ENCODE measurements at regions not wholly inside any gene's neighbourhood (a gene's known extent, or its start where the extent isn't known, plus 50 kb on each side); places are given as distances from the start of the nearest gene placed in this dataset.
"Not testable (repeated sequence)": the region's sequence is repeated elsewhere in the genome, so short reads cannot be mapped to it uniquely, and the experiment has no call there.

- WGBS: 95% methylated on average over 5 of the region's 5 CpGs
- H3K4me3 ChIP-seq (ENCODE audit: low read depth in 1 of 3, low read length in 3 of 3); H3K4me1 ChIP-seq (ENCODE audit: control insufficient read depth in 4 of 4, insufficient read depth in 4 of 4, low read length in 3 of 4); H3K36me3 ChIP-seq (ENCODE audit: control insufficient read depth in 4 of 4, insufficient read depth in 3 of 4, low read depth in 1 of 4, low read length in 3 of 4); H3K27ac ChIP-seq (ENCODE audit: low read depth in 1 of 2, low read length in 2 of 2); H3K27me3 ChIP-seq (ENCODE audit: control insufficient read depth in 4 of 4, insufficient read depth in 4 of 4, low read length in 3 of 4); DNase-seq (ENCODE audit: low spot score); H3K9me3 ChIP-seq (ENCODE audit: control insufficient read depth in 4 of 4, low read length in 3 of 4); H3K9ac ChIP-seq (ENCODE audit: low read depth in 1 of 2, low read length in 2 of 2): not testable (repeated sequence)
Observed at GRCh38 chr10:22119575-22119974, 98.2 kb downstream of the EBLN1 start.

DNA sequence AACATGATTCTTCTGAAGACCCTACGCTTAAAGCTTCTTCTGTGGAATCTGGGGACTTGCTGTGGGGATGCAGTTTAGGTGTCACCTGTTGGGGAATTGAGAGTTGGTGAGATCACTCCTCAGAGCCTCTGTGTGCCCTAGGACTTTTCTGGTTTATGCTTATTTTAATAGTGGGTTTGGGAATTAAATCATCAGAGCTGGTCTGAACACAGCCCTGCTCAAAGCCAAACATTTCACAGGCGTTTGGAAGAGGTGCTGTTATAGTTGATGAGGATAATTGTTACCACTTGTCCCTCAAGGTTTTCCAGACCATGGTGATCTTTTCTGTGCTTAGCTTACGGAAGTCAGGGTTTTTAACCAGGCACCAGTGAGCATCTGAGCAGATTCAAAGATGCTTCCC lies 106.1 kb downstream of the EBLN1 start:
- no peak for DNase-seq (ENCODE audit: low spot score)
- H3K4me3 ChIP-seq (ENCODE audit: low read depth in 1 of 3, low read length in 3 of 3): no peak overlapping the region
- H3K9me3 ChIP-seq (ENCODE audit: control insufficient read depth in 4 of 4, low read length in 3 of 4): no peaks in the 10 kb centered on the region
- H3K9ac ChIP-seq (ENCODE audit: low read depth in 1 of 2, low read length in 2 of 2): no peak overlapping the region
- no peaks in the 10 kb centered on the region for H3K27me3 ChIP-seq (ENCODE audit: control insufficient read depth in 4 of 4, insufficient read depth in 4 of 4, low read length in 3 of 4)
- TF ChIP-seq YY1 (IDR thresholded peaks at IDR 0.05) (no peak), RAD21 (IDR thresholded peaks at IDR 0.05) (no peak), JUND (IDR thresholded peaks at IDR 0.05) (no peak), FOXA1 (IDR thresholded peaks at IDR 0.05) (no peak), RXRA (IDR thresholded peaks at IDR 0.05) (no peak), TAF1 (conservative IDR thresholded peaks at IDR 0.05) (no peak), REST (IDR thresholded peaks at IDR 0.05) (no peak), NR2F2 (IDR thresholded peaks at IDR 0.05) (no peak)
- TF ChIP-seq, protein P1, sequence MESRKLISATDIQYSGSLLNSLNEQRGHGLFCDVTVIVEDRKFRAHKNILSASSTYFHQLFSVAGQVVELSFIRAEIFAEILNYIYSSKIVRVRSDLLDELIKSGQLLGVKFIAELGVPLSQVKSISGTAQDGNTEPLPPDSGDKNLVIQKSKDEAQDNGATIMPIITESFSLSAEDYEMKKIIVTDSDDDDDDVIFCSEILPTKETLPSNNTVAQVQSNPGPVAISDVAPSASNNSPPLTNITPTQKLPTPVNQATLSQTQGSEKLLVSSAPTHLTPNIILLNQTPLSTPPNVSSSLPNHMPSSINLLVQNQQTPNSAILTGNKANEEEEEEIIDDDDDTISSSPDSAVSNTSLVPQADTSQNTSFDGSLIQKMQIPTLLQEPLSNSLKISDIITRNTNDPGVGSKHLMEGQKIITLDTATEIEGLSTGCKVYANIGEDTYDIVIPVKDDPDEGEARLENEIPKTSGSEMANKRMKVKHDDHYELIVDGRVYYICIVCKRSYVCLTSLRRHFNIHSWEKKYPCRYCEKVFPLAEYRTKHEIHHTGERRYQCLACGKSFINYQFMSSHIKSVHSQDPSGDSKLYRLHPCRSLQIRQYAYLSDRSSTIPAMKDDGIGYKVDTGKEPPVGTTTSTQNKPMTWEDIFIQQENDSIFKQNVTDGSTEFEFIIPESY (IDR thresholded peaks at IDR 0.05): no peak
- TF ChIP-seq, protein P2, sequence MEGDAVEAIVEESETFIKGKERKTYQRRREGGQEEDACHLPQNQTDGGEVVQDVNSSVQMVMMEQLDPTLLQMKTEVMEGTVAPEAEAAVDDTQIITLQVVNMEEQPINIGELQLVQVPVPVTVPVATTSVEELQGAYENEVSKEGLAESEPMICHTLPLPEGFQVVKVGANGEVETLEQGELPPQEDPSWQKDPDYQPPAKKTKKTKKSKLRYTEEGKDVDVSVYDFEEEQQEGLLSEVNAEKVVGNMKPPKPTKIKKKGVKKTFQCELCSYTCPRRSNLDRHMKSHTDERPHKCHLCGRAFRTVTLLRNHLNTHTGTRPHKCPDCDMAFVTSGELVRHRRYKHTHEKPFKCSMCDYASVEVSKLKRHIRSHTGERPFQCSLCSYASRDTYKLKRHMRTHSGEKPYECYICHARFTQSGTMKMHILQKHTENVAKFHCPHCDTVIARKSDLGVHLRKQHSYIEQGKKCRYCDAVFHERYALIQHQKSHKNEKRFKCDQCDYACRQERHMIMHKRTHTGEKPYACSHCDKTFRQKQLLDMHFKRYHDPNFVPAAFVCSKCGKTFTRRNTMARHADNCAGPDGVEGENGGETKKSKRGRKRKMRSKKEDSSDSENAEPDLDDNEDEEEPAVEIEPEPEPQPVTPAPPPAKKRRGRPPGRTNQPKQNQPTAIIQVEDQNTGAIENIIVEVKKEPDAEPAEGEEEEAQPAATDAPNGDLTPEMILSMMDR (IDR thresholded peaks at IDR 0.05; ENCODE audit: low read depth, low read length, missing input control): no peak
- H3K36me3 ChIP-seq (ENCODE audit: control insufficient read depth in 4 of 4, insufficient read depth in 3 of 4, low read depth in 1 of 4, low read length in 3 of 4): no peaks in the 10 kb centered on the region
- 58% methylated on average over 3 of the region's 3 CpGs for whole genome bisulfite sequencing
- H3K4me1 ChIP-seq (ENCODE audit: control insufficient read depth in 4 of 4, insufficient read depth in 4 of 4, low read length in 3 of 4): no peaks in the 10 kb centered on the region
- no peak overlapping the region for H3K27ac ChIP-seq (ENCODE audit: low read depth in 1 of 2, low read length in 2 of 2)

- 65% methylated on average over 4 of the region's 4 CpGs for WGBS
- no peaks in the 10 kb centered on the region for H3K4me1 ChIP-seq (ENCODE audit: control insufficient read depth in 4 of 4, insufficient read depth in 4 of 4, low read length in 3 of 4)
- H3K36me3 ChIP-seq (ENCODE audit: control insufficient read depth in 4 of 4, insufficient read depth in 3 of 4, low read depth in 1 of 4, low read length in 3 of 4): no peaks in the 10 kb centered on the region
- no peak overlapping the region for H3K4me3 ChIP-seq (ENCODE audit: low read depth in 1 of 3, low read length in 3 of 3)
- H3K9me3 ChIP-seq (ENCODE audit: control insufficient read depth in 4 of 4, low read length in 3 of 4): no peaks in the 10 kb centered on the region
- H3K9ac ChIP-seq (ENCODE audit: low read depth in 1 of 2, low read length in 2 of 2): no peak overlapping the region
- H3K27ac ChIP-seq (ENCODE audit: low read depth in 1 of 2, low read length in 2 of 2): no peak overlapping the region
- DNase-seq (ENCODE audit: low spot score): no peak
- TF ChIP-seq YY1 (IDR thresholded peaks at IDR 0.05) (no peak), HNF4G (IDR thresholded peaks at IDR 0.05) (no peak)
- no peaks in the 10 kb centered on the region for H3K27me3 ChIP-seq (ENCODE audit: control insufficient read depth in 4 of 4, insufficient read depth in 4 of 4, low read length in 3 of 4)
Observed at GRCh38 chr10:22111260-22111659, 106.6 kb downstream of the EBLN1 start.
